K562 (cell line): ENCODE measurements at regions not wholly inside any gene's neighbourhood (a gene's known extent, or its start where the extent isn't known, plus 50 kb on each side); places are given as distances from the start of the nearest gene placed in this dataset.

ENCODE experiments used
- ATAC-seq: fragments of 200-7000 bp; cut with Tn5 transposase; 3 replicates; pipeline ENCODE4 v1.9.1; 2020; ENCODE audit warnings: moderate library complexity
- BruUV-seq: library from RNA; stranded (reverse); fragments of 400-500 nt; replicated peaks from 2 replicates; lab custom pipeline; 2021; lab: Mats Ljungman, UMichigan
- CTCF ChIA-PET: fragments of 300-600 bp; formaldehyde crosslinking; extraction: SDS; loops from one replicate; lab custom pipeline; 2021; ENCODE audit warnings: low intra/inter-chr PET ratio; lab: Yijun Ruan, JAX
- POLR2A ChIA-PET: fragments of 300-600, 350-650 bp; sonication (Branson Sonifier 250); formaldehyde crosslinking; extraction: SDS; loops from one replicate; lab custom pipeline; 2021; ENCODE audit warnings: antibody characterized with exemption, inconsistent platforms; lab: Yijun Ruan, JAX
- DNase-seq, 4 experiments: peaks; one replicate each; pipeline versions ENCODE4 v3.0.0 to v3.0.0-alpha.2; 2011 to 2018; ENCODE audit warnings: low spot score in 3 of 4, mixed read lengths in 3 of 4; ENCODE audit errors: extremely low read depth in 1 of 4
- FAIRE-seq: peaks from 2 replicates; lab custom pipeline; 2011; peaks lifted over from hg19 to GRCh38; lab: Jason Lieb, UNC
- H2AFZ ChIP-seq: 2 replicates; pipeline ENCODE4 v1.6.0; 2011; ENCODE audit warnings: low read depth, low read length, control low read depth, inconsistent platforms
- H3K27ac ChIP-seq: fragments of 200-600 bp; 3 replicates; pipeline ENCODE4 v1.8.0; 2011; ENCODE audit warnings: low read depth, mild to moderate bottlenecking, control low read depth, inconsistent platforms, low read length, moderate library complexity, mixed read lengths; ENCODE audit errors: extremely low read depth
- H3K27me3 ChIP-seq, 2 experiments: fragments of 300-600 bp in 1 of 2; 2 replicates in 1 of 2; 3 replicates in 1 of 2; pipeline versions ENCODE4 v1.6.0 to v1.8.0; 2011; ENCODE audit warnings: inconsistent platforms in 2 of 2, low read length in 2 of 2, mild to moderate bottlenecking in 1 of 2, mixed read lengths in 1 of 2, moderate library complexity in 1 of 2; ENCODE audit not compliant: control insufficient read depth in 2 of 2, insufficient read depth in 2 of 2
- H3K36me3 ChIP-seq: fragments of 300-600 bp; 3 replicates; pipeline ENCODE4 v1.8.0; 2011; ENCODE audit warnings: mild to moderate bottlenecking, low read length, inconsistent platforms; ENCODE audit not compliant: control insufficient read depth, insufficient read depth
- H3K4me1 ChIP-seq, 2 experiments: fragments of 200-600 bp in 1 of 2; replicated peaks in 1 of 2; 2 replicates in 1 of 2; 3 replicates in 1 of 2; pipeline versions ENCODE4 v1.5.1 to v1.8.0; 2011; ENCODE audit warnings: inconsistent platforms in 2 of 2, low read length in 2 of 2, mild to moderate bottlenecking in 1 of 2, mixed read lengths in 1 of 2, moderate library complexity in 1 of 2; ENCODE audit not compliant: control insufficient read depth in 2 of 2, insufficient read depth in 2 of 2
- H3K4me2 ChIP-seq: 2 replicates; pipeline ENCODE4 v1.6.1; 2011; ENCODE audit warnings: low read length, control low read depth, inconsistent platforms, mixed read lengths; ENCODE audit not compliant: insufficient read depth
- H3K4me3 ChIP-seq: fragments of 200-600 bp; sonication (generic), shearing (Covaris generic); 2 replicates; pipeline ENCODE4 v1.5.1; 2016; ENCODE audit warnings: control low read depth, inconsistent platforms
- H3K79me2 ChIP-seq: fragments of 200-600 bp; 3 replicates; pipeline ENCODE4 v1.8.0; 2011; ENCODE audit warnings: low read length, inconsistent platforms; ENCODE audit not compliant: control insufficient read depth, insufficient read depth
- H3K9ac ChIP-seq, 2 experiments: 2 replicates each; pipeline versions ENCODE4 v1.6.0 to v1.6.1; 2011; ENCODE audit warnings: low read depth in 2 of 2, low read length in 2 of 2, control low read depth in 1 of 2, inconsistent platforms in 1 of 2, mild to moderate bottlenecking in 1 of 2, mixed read lengths in 1 of 2; ENCODE audit not compliant: insufficient read depth in 1 of 2
- H3K9me1 ChIP-seq: one replicate; pipeline ENCODE4 v1.6.0; 2011; ENCODE audit warnings: inconsistent platforms, mild to moderate bottlenecking, low read length, moderate library complexity; ENCODE audit not compliant: control insufficient read depth, insufficient read depth
- H3K9me3 ChIP-seq: replicated peaks from 2 replicates; pipeline ENCODE4 v1.5.1; 2011; ENCODE audit warnings: low read depth, low read length, inconsistent platforms; ENCODE audit not compliant: control insufficient read depth, insufficient read depth
- H4K20me1 ChIP-seq: replicated peaks from 2 replicates; pipeline ENCODE4 v1.6.1; 2011; ENCODE audit warnings: low read length, inconsistent platforms, mixed read lengths; ENCODE audit not compliant: control insufficient read depth, insufficient read depth
- HNRNPH1 ChIP-seq: fragments of 200-400 bp; formaldehyde crosslinking; optimal IDR thresholded peaks from 2 replicates; pipeline ENCODE3; 2017; ENCODE audit warnings: low read depth, mild to moderate bottlenecking, low read length, moderate library complexity
- HNRNPLL ChIP-seq: fragments of 200-400 bp; formaldehyde crosslinking; IDR thresholded peaks from 2 replicates; pipeline ENCODE4 v1.6.1; 2017; ENCODE audit warnings: low read length, low read depth, mild to moderate bottlenecking; ENCODE audit not compliant: poor library complexity, severe bottlenecking
- KLF1 ChIP-seq: fragments of 450-650 bp; IDR thresholded peaks from 2 replicates; pipeline ENCODE4 v1.6.1; 2016; ENCODE audit warnings: missing genetic modification characterization, missing compliant biosample characterization
- MECOM ChIP-seq: fragments of 250-450 bp; sonication (Bioruptor Pico); IDR thresholded peaks from 2 replicates; pipeline ENCODE4 v1.8.0; 2022; ENCODE audit warnings: inconsistent platforms
- NFE2 ChIP-seq: IDR thresholded peaks from 2 replicates; pipeline ENCODE4 v1.6.1; 2014; ENCODE audit warnings: antibody characterized with exemption, low read depth
- RNF2 ChIP-seq: sonication (generic); IDR thresholded peaks from 2 replicates; pipeline ENCODE4 v1.6.1; 2016
- SP1 ChIP-seq: sonication (generic); formaldehyde crosslinking; IDR thresholded peaks from 2 replicates; pipeline ENCODE4 v1.8.1; 2022; ENCODE audit warnings: mild to moderate bottlenecking, missing genetic modification reagents
- TCF7L2 ChIP-seq: fragments of 150-350 bp; IDR thresholded peaks from 2 replicates; pipeline ENCODE4 v1.6.1; 2016; ENCODE audit warnings: low read depth, mild to moderate bottlenecking, low read length, moderate library complexity
- TFAM ChIP-seq: fragments of 250-450 bp; sonication (Bioruptor Pico); conservative IDR thresholded peaks from 2 replicates; pipeline ENCODE4 v1.5.0; 2021; ENCODE audit warnings: mild to moderate bottlenecking, moderate library complexity
- ZC3H4 ChIP-seq: sonication (generic); formaldehyde crosslinking; IDR thresholded peaks from 2 replicates; pipeline ENCODE4 v1.9.0; 2021; ENCODE audit warnings: missing genetic modification reagents, borderline replicate concordance
- ZKSCAN3 ChIP-seq: fragments of 250-450 bp; sonication (Bioruptor Pico); IDR thresholded peaks from 2 replicates; pipeline ENCODE4 v1.4.0; 2020
- WGBS: fragments of 100-300 bp; shearing (Covaris generic); methylation state at CpG from one replicate; pipeline ENCODE4 v1.1.6; 2016; ENCODE audit warnings: low coverage, mixed read lengths; ENCODE audit not compliant: insufficient coverage; ENCODE audit errors: missing lambda C conversion rate; 5-methylcytosine and 5-hydroxymethylcytosine counted together
- in situ Hi-C: fragments of 300-500 bp; cut with MboI; formaldehyde crosslinking; loops from 4 replicates; pipeline ENCODE4 v1.15.0; 2018; ENCODE audit warnings: inconsistent platforms, mixed read lengths
- intact Hi-C: fragments of 100-400 bp; cut with micrococcal nuclease; formaldehyde crosslinking; loops from 2 replicates; pipeline ENCODE4 v1.14.2; 2022
- TF ChIP-seq, protein P1 (sequence below): fragments of 250-450 bp; sonication (Bioruptor Pico); IDR thresholded peaks from 2 replicates; pipeline ENCODE4 v1.5.0; 2020; ENCODE audit warnings: mild to moderate bottlenecking, borderline replicate concordance
- TF ChIP-seq, protein P2 (sequence below): sonication (generic); formaldehyde crosslinking; IDR thresholded peaks from 2 replicates; pipeline ENCODE4 v1.8.1; 2022; ENCODE audit warnings: missing genetic modification reagents
- TF ChIP-seq, protein P3 (sequence below): sonication (generic); formaldehyde crosslinking; IDR thresholded peaks from 2 replicates; pipeline ENCODE4 v1.8.0; 2023; ENCODE audit warnings: mild to moderate bottlenecking, missing genetic modification reagents

DNA sequence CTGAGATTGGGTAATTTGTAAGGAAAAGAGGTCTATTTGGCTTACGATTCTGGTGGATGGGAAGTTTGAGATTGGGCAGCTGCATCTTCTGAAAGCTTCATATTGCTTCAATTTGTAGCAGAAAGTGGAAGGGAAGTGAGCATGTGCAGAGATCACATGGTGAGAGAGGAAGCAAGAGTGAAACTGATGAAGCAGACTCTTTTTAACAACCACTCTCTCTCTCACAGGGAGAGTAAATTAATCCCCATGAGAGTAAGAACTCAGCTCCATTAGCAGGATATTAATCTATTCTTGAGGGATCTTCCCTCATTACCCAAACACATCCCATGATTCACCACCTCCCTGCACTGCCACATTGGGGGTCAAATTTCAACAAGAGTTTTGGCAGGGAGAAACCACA is 298.5 kb upstream of the CELF4 start:
- ATAC-seq (no peak), FAIRE-seq (no peak), DNase-seq (no peak)
- no peak overlapping the region for H3K4me2 ChIP-seq
- no peak overlapping the region for H3K27ac ChIP-seq
- no TSS peak for BruUV-seq
- H3K4me1 ChIP-seq, result no peaks in the 10 kb centered on the region
- no peak overlapping the region for H2AFZ ChIP-seq
- intact Hi-C loops (no loop called here), in situ Hi-C loops (no loop called here)
- WGBS, result 0% methylated on average over 1 of the region's 1 CpG
- CTCF ChIA-PET, result no interaction called here
- no peaks in the 10 kb centered on the region for H3K27me3 ChIP-seq
- no peak overlapping the region for H3K4me3 ChIP-seq
- no peak overlapping the region for H3K9ac ChIP-seq
- TF ChIP-seq NFE2 (no peak), HNRNPLL (no peak)
- no peaks in the 10 kb centered on the region for H3K9me3 ChIP-seq
- no peaks in the 10 kb centered on the region for H4K20me1 ChIP-seq
- H3K79me2 ChIP-seq, result no peaks in the 10 kb centered on the region
- POLR2A ChIA-PET, result no interaction called here
- no peaks in the 10 kb centered on the region for H3K36me3 ChIP-seq
- H3K9me1 ChIP-seq, result no peaks in the 10 kb centered on the region

DNA sequence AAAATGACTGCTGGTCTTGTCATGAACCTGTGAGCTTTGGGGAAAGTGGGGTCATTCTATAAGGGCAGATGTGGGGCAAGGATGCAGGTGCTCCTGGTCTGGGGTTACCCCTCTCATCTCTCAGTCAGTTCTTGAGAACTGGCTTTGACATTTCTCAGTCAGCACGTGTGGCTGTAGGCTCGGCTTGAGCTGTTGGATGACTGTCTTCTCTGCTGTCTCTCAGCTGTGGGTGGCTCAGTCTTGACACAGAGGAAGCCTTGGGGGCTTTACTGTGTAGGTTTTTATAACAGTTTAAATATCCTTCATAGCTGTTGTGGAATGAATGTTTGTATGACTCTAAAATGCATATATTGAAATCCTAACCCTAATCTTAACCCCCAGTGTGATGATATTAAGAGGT is 296.4 kb upstream of the CELF4 start:
- Histone ChIP-seq H3K27ac (no peak overlapping the region), H3K4me1 (no peaks in the 10 kb centered on the region), H2AFZ (no peak overlapping the region), H3K9me1 (no peaks in the 10 kb centered on the region), H3K79me2 (no peaks in the 10 kb centered on the region), H3K27me3 (no peaks in the 10 kb centered on the region), H3K36me3 (no peaks in the 10 kb centered on the region), H3K4me2 (no peak overlapping the region), H3K9me3 (no peaks in the 10 kb centered on the region), H3K4me3 (no peak overlapping the region), H4K20me1 (no peaks in the 10 kb centered on the region), H3K9ac (no peak overlapping the region)
- no TSS peak for BruUV-seq
- FAIRE-seq, result no peak
- POLR2A ChIA-PET, result no interaction called here
- CTCF ChIA-PET, result no interaction called here
- no peak for ATAC-seq
- in situ Hi-C loops (no loop called here), intact Hi-C loops (no loop called here)
- DNase-seq, result no peak
- 0% methylated on average over 2 of the region's 2 CpGs for WGBS
- TF ChIP-seq MECOM (CRISPR knock-in tag) (no peak), HNRNPH1 (no peak), KLF1 (tag) (no peak), ZKSCAN3 (CRISPR knock-in tag) (no peak), RNF2 (no peak), TFAM (CRISPR knock-in tag) (no peak), ZC3H4 (CRISPR knock-in tag) (no peak), TCF7L2 (no peak), SP1 (CRISPR knock-in tag) (no peak)
- TF ChIP-seq, protein P1, sequence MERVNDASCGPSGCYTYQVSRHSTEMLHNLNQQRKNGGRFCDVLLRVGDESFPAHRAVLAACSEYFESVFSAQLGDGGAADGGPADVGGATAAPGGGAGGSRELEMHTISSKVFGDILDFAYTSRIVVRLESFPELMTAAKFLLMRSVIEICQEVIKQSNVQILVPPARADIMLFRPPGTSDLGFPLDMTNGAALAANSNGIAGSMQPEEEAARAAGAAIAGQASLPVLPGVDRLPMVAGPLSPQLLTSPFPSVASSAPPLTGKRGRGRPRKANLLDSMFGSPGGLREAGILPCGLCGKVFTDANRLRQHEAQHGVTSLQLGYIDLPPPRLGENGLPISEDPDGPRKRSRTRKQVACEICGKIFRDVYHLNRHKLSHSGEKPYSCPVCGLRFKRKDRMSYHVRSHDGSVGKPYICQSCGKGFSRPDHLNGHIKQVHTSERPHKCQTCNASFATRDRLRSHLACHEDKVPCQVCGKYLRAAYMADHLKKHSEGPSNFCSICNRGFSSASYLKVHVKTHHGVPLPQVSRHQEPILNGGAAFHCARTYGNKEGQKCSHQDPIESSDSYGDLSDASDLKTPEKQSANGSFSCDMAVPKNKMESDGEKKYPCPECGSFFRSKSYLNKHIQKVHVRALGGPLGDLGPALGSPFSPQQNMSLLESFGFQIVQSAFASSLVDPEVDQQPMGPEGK (CRISPR knock-in tag), result no peak
- TF ChIP-seq, protein P2, sequence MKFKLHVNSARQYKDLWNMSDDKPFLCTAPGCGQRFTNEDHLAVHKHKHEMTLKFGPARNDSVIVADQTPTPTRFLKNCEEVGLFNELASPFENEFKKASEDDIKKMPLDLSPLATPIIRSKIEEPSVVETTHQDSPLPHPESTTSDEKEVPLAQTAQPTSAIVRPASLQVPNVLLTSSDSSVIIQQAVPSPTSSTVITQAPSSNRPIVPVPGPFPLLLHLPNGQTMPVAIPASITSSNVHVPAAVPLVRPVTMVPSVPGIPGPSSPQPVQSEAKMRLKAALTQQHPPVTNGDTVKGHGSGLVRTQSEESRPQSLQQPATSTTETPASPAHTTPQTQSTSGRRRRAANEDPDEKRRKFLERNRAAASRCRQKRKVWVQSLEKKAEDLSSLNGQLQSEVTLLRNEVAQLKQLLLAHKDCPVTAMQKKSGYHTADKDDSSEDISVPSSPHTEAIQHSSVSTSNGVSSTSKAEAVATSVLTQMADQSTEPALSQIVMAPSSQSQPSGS (CRISPR knock-in tag), result no peak
- TF ChIP-seq, protein P3, sequence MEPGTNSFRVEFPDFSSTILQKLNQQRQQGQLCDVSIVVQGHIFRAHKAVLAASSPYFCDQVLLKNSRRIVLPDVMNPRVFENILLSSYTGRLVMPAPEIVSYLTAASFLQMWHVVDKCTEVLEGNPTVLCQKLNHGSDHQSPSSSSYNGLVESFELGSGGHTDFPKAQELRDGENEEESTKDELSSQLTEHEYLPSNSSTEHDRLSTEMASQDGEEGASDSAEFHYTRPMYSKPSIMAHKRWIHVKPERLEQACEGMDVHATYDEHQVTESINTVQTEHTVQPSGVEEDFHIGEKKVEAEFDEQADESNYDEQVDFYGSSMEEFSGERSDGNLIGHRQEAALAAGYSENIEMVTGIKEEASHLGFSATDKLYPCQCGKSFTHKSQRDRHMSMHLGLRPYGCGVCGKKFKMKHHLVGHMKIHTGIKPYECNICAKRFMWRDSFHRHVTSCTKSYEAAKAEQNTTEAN (CRISPR knock-in tag), result no peak
